Stomach (tissue), 8 donors: ENCODE measurements at regions not wholly inside any gene's neighbourhood (a gene's known extent, or its start where the extent isn't known, plus 50 kb on each side); places are given as distances from the start of the nearest gene placed in this dataset.
A peak's percentile ranks its signal among the peaks of the same experiment; 100 is the strongest.

Source experiments
- DNase-seq, 2 donors: peaks; one replicate each; pipeline versions ENCODE4 v3.0.0 to v3.0.0-alpha.2; 2013 to 2019
- H3K27ac ChIP-seq, 5 donors: fragments of 200-600 bp in 4 of 5; sonication (generic) in 4 of 5; one replicate each; pipeline ENCODE4 v1.5.1; 2013 to 2019; ENCODE audit warnings: mild to moderate bottlenecking in 1 of 5, moderate library complexity in 1 of 5
- H3K27me3 ChIP-seq, 3 donors: fragments of 200-600 bp; sonication (generic); one replicate each; pipeline ENCODE4 v1.5.1; 2017 to 2019; ENCODE audit warnings: mixed run types in 1 of 3
- H3K36me3 ChIP-seq, 4 donors: fragments of 200-600 bp; sonication (generic); 1 replicate in 3 of 4; 2 replicates in 1 of 4; pipeline ENCODE4 v1.5.1; 2016 to 2019
- H3K4me1 ChIP-seq, 4 donors: fragments of 200-600 bp; sonication (generic); one replicate each; pipeline ENCODE4 v1.5.1; 2016 to 2019
- H3K4me3 ChIP-seq, 4 donors: fragments of 200-600 bp; sonication (generic) in 3 of 4; one replicate each; pipeline ENCODE4 v1.5.1; 2016 to 2019; ENCODE audit warnings: mild to moderate bottlenecking in 1 of 4
- H3K9me3 ChIP-seq, 4 donors: fragments of 200-600 bp; sonication (generic); one replicate each; pipeline ENCODE4 v1.5.1; 2016 to 2019
- CTCF ChIP-seq, 7 experiments: fragments of 450-650 bp in 4 of 7; fragments of 200-600 bp in 3 of 7; sonication (generic) in 3 of 7; IDR thresholded peaks; one replicate each; pipeline ENCODE4 v1.5.1; 2016 to 2019; ENCODE audit warnings: antibody characterized with exemption in 7 of 7, control low read depth in 2 of 7, mild to moderate bottlenecking in 1 of 7
- EP300 ChIP-seq: sonication (generic); formaldehyde crosslinking; IDR thresholded peaks from one replicate; pipeline ENCODE4 v1.6.1; 2017; ENCODE audit warnings: antibody characterized with exemption
- POLR2A ChIP-seq, 4 donors: fragments of 450-650 bp; IDR thresholded peaks; one replicate each; pipeline ENCODE4 v1.6.1; 2016; ENCODE audit warnings: antibody characterized with exemption in 4 of 4, control low read depth in 2 of 4, mild to moderate bottlenecking in 1 of 4, moderate library complexity in 1 of 4
- POLR2AphosphoS5 ChIP-seq, 3 donors: sonication (generic); formaldehyde crosslinking; IDR thresholded peaks; one replicate each; pipeline ENCODE4 v1.6.1; 2016; ENCODE audit warnings: antibody characterized with exemption in 3 of 3
- WGBS, 5 donors: extraction: QIAGEN DNeasy Blood & Tissue Kit in 3 of 5; methylation state at CpG; one replicate each; pipeline versions ENCODE4 v1.1.5 to v1.1.7; 2013 to 2018; 5-methylcytosine and 5-hydroxymethylcytosine counted together
- intact Hi-C: fragments of 100-400 bp; cut with DNase I; formaldehyde crosslinking; loops from one replicate; pipeline ENCODE4 v1.15.1; 2023; ENCODE audit warnings: low total_unique reads
- donor health status: healthy with polysubstance abuse.
- donor health status: Bipolar disorder and iron deficiency.
- donor health status: healthy.

GRCh38 chr21:35178827-35179226 is 129.7 kb upstream of the RUNX1 start:
- 79 to 87% (median 80%) methylated on average over 1 of the region's 1 CpG for WGBS, 5 donors
- H3K4me1 ChIP-seq: peaks cover 0 to 5% (median 2%) of the 10 kb centered on the region in 4 donors
- H3K36me3 ChIP-seq: no peaks in the 10 kb centered on the region
- TF ChIP-seq EP300 (no peak), POLR2A (IDR thresholded peaks at IDR 0.05) (no peak), CTCF (IDR thresholded peaks at IDR 0.05) (no peak), POLR2AphosphoS5 (IDR thresholded peaks at IDR 0.05) (no peak)
- no peaks in the 10 kb centered on the region for H3K27me3 ChIP-seq
- H3K4me3 ChIP-seq: no peak overlapping the region
- no peaks in the 10 kb centered on the region for H3K9me3 ChIP-seq
- DNase-seq: no peak
- no peak overlapping the region for H3K27ac ChIP-seq
- intact Hi-C loops: no loop called here

- no peak for DNase-seq
Observed at GRCh38 chr21:35178098-35178497, 129.0 kb upstream of the RUNX1 start.

GRCh38 chr21:35172231-35172630 is 123.1 kb upstream of the RUNX1 start:
- WGBS, 5 donors: 52 to 69% (median 68%) methylated on average over 2 of the region's 2 CpGs
- Histone ChIP-seq H3K4me1 (peaks cover 0 to 5% (median 2%) of the 10 kb centered on the region in 4 donors), H3K27me3 (no peaks in the 10 kb centered on the region), H3K9me3 (no peaks in the 10 kb centered on the region), H3K4me3 (no peak overlapping the region), H3K27ac (no peak overlapping the region), H3K36me3 (no peaks in the 10 kb centered on the region)
- intact Hi-C loops: no loop called here
- TF ChIP-seq POLR2AphosphoS5 (IDR thresholded peaks at IDR 0.05): no peak
- TF ChIP-seq EP300: no peak
- no peak for TF ChIP-seq POLR2A (IDR thresholded peaks at IDR 0.05)
- no peak for TF ChIP-seq CTCF (IDR thresholded peaks at IDR 0.05)
- peak in 1 of 2 donors; percentile 15 for DNase-seq

More at GRCh38 chr21:35178098-35178497, 129.0 kb upstream of the RUNX1 start:
- peaks cover 0 to 5% (median 2%) of the 10 kb centered on the region in 4 donors for H3K4me1 ChIP-seq
- TF ChIP-seq POLR2AphosphoS5 (IDR thresholded peaks at IDR 0.05) (no peak), CTCF (IDR thresholded peaks at IDR 0.05) (no peak), EP300 (no peak), POLR2A (IDR thresholded peaks at IDR 0.05) (no peak)
- intact Hi-C loops: no loop called here
- H3K27ac ChIP-seq: no peak overlapping the region
- H3K4me3 ChIP-seq: no peak overlapping the region
- no peaks in the 10 kb centered on the region for H3K9me3 ChIP-seq
- H3K36me3 ChIP-seq: no peaks in the 10 kb centered on the region
- no peaks in the 10 kb centered on the region for H3K27me3 ChIP-seq
- WGBS, 5 donors: 57 to 63% (median 61%) methylated on average over 4 of the region's 4 CpGs

- no peaks in the 10 kb centered on the region for H3K27me3 ChIP-seq
- H3K36me3 ChIP-seq: no peaks in the 10 kb centered on the region
- no peak overlapping the region for H3K4me3 ChIP-seq
- TF ChIP-seq CTCF (IDR thresholded peaks at IDR 0.05) (no peak), POLR2A (IDR thresholded peaks at IDR 0.05) (no peak)
- intact Hi-C loops: no loop called here
- H3K27ac ChIP-seq: no peak overlapping the region
- DNase-seq: peak in 1 of 2 donors; percentile 22
- H3K4me1 ChIP-seq: peaks cover 0 to 4% (median 1%) of the 10 kb centered on the region in 4 donors
- WGBS, 5 donors: 68 to 88% (median 73%) methylated on average over 5 of the region's 5 CpGs
- no peaks in the 10 kb centered on the region for H3K9me3 ChIP-seq
Observed at GRCh38 chr21:35171385-35171784, 122.3 kb upstream of the RUNX1 start.
